ENCODE measurements at regions not wholly inside any gene's neighbourhood (a gene's known extent, or its start where the extent isn't known, plus 50 kb on each side); places are given as distances from the start of the nearest gene placed in this dataset.

GRCh38 chr3:10583798-10584708 is 78.7 kb upstream of the ATP2B2 start:
- POLR2A ChIA-PET: no interaction called here
- BruUV-seq (replicated peaks): no TSS peak
- H2AFZ ChIP-seq (ENCODE audit: low read depth, low read length, poor library complexity, severe bottlenecking): no peak overlapping the region
- RAD21 ChIA-PET (ENCODE audit: low non-redundant PET in 1 of 2, low total read pairs in 2 of 2, uncharacterized antibody in 2 of 2, unreplicated experiment in 2 of 2): no interaction called here
- H3K4me3 ChIP-seq (replicated peaks in 1 of 2; ENCODE audit: low read depth in 1 of 2, low read length in 2 of 2): no peak overlapping the region
- no peaks in the 10 kb centered on the region for H3K36me3 ChIP-seq (ENCODE audit: control insufficient read depth in 1 of 2, insufficient read depth in 2 of 2, low read length in 2 of 2)
- no peaks in the 10 kb centered on the region for H3K9me2 ChIP-seq (ENCODE audit: insufficient read depth)
- no peak overlapping the region for H3K9ac ChIP-seq (ENCODE audit: low read length)
- no peak overlapping the region for H3K4me2 ChIP-seq (ENCODE audit: low read length)
- CTCF ChIA-PET: no interaction called here
- DNase-seq (ENCODE audit: low read depth, low spot score) (no peak), ATAC-seq (peak; percentile 50; the same call in 1 of the 2 replicates)
- H3K4me1 ChIP-seq (ENCODE audit: control insufficient read depth in 1 of 2, insufficient read depth in 2 of 2, low read length in 2 of 2): no peaks in the 10 kb centered on the region
- no peaks in the 10 kb centered on the region for H3K9me3 ChIP-seq (ENCODE audit: control insufficient read depth in 1 of 2, insufficient read depth in 1 of 2, low read depth in 1 of 2, low read length in 2 of 2)
- intact Hi-C loops (cut with micrococcal nuclease): no loop called here
- peaks cover 80% of the 10 kb centered on the region for H3K27me3 ChIP-seq (ENCODE audit: insufficient read depth, low read length)
- H4K20me1 ChIP-seq (ENCODE audit: insufficient read depth): no peaks in the 10 kb centered on the region
- no peaks in the 10 kb centered on the region for H3K79me2 ChIP-seq (ENCODE audit: insufficient read depth, low read length)
- TF ChIP-seq MAX (IDR thresholded peaks at IDR 0.05) (no peak), SIN3A (IDR thresholded peaks at IDR 0.05; ENCODE audit: low read depth) (no peak), ZBTB33 (IDR thresholded peaks at IDR 0.05; ENCODE audit: extremely low read depth, insufficient replicate concordance, low read length) (no peak), EGR1 (IDR thresholded peaks at IDR 0.05; ENCODE audit: low read depth) (no peak), EZH2phosphoT487 (IDR thresholded peaks at IDR 0.05; ENCODE audit: borderline replicate concordance) (no peak), CEBPB (IDR thresholded peaks at IDR 0.05; ENCODE audit: low read depth) (no peak), ELF1 (IDR thresholded peaks at IDR 0.05; ENCODE audit: borderline replicate concordance, low read depth) (no peak), POLR2AphosphoS5 (IDR thresholded peaks at IDR 0.05; ENCODE audit: low read depth, low read length) (no peak), YY1 (IDR thresholded peaks at IDR 0.05; ENCODE audit: extremely low read depth, insufficient replicate concordance, low read depth, low read length) (no peak)
- TF ChIP-seq, protein P1, sequence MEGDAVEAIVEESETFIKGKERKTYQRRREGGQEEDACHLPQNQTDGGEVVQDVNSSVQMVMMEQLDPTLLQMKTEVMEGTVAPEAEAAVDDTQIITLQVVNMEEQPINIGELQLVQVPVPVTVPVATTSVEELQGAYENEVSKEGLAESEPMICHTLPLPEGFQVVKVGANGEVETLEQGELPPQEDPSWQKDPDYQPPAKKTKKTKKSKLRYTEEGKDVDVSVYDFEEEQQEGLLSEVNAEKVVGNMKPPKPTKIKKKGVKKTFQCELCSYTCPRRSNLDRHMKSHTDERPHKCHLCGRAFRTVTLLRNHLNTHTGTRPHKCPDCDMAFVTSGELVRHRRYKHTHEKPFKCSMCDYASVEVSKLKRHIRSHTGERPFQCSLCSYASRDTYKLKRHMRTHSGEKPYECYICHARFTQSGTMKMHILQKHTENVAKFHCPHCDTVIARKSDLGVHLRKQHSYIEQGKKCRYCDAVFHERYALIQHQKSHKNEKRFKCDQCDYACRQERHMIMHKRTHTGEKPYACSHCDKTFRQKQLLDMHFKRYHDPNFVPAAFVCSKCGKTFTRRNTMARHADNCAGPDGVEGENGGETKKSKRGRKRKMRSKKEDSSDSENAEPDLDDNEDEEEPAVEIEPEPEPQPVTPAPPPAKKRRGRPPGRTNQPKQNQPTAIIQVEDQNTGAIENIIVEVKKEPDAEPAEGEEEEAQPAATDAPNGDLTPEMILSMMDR (IDR thresholded peaks at IDR 0.05 in 2 of 3, conservative IDR thresholded peaks at IDR 0.05 in 1 of 3; ENCODE audit: borderline replicate concordance in 1 of 3, insufficient read depth in 1 of 3, low read depth in 2 of 3, low read length in 2 of 3): no peak
- no peak overlapping the region for H3K27ac ChIP-seq (ENCODE audit: low read depth, low read length)

All from HCT116 (cell line).